BJ (cell line): ENCODE measurements at regions not wholly inside any gene's neighbourhood (a gene's known extent, or its start where the extent isn't known, plus 50 kb on each side); places are given as distances from the start of the nearest gene placed in this dataset.

Experiments
- CTCF ChIA-PET: fragments of 350-600 bp; formaldehyde crosslinking; extraction: SDS; loops from one replicate; lab custom pipeline; 2021; ENCODE audit warnings: antibody characterized with exemption, inconsistent platforms; lab: Yijun Ruan, JAX
- POLR2A ChIA-PET: fragments of 300-600 bp; sonication (Branson Sonifier 250); formaldehyde crosslinking; extraction: SDS; loops from one replicate; lab custom pipeline; 2021; ENCODE audit warnings: antibody characterized with exemption; lab: Charles Lee
- DNase-seq: peaks from one replicate; pipeline ENCODE4 v3.0.0-alpha.2; 2011; ENCODE audit warnings: low read depth
- H3K27me3 ChIP-seq: 2 replicates; pipeline ENCODE4 v1.6.0; 2011; ENCODE audit warnings: low read length; ENCODE audit not compliant: control insufficient read depth, insufficient read depth
- H3K36me3 ChIP-seq: 2 replicates; pipeline ENCODE4 v1.5.1; 2011; ENCODE audit warnings: low read length; ENCODE audit not compliant: control insufficient read depth, insufficient read depth
- H3K4me3 ChIP-seq: 2 replicates; pipeline ENCODE4 v1.5.1; 2011; ENCODE audit warnings: low read depth, mild to moderate bottlenecking, control low read depth, low read length
- TF ChIP-seq, protein P1 (sequence below): IDR thresholded peaks from 2 replicates; pipeline ENCODE4 v1.5.1; 2011; ENCODE audit warnings: low read depth, mild to moderate bottlenecking, control low read depth, inconsistent platforms, low read length, moderate library complexity; ENCODE audit not compliant: insufficient read depth

DNA sequence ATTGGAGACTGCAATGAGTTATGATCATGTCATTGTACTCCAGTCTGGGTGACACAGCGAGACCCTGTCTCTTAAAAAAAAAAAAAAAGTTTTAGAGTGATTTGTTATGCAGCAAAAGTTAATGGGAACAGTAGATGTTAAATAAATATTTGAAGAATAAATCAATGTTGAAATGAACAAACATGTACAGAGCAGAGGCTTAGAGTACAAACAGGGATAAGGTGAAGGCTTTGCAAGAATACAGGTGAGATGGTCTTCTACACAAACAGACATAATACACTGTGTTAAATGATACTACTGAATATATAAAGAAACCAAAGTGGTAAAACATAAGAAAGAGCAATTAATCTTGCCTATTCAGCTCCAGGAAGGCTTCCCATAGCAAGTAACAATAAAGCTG, 265.4 kb downstream of the CNTN3 start:
- Histone ChIP-seq H3K36me3 (peaks cover 2% of the 10 kb centered on the region; the same call in 1 of the 2 replicates), H3K27me3 (no peaks in the 10 kb centered on the region), H3K4me3 (no peak overlapping the region)
- DNase-seq: no peak
- ChIA-PET POLR2A (no interaction called here), CTCF (no interaction called here)
- TF ChIP-seq, protein P1, sequence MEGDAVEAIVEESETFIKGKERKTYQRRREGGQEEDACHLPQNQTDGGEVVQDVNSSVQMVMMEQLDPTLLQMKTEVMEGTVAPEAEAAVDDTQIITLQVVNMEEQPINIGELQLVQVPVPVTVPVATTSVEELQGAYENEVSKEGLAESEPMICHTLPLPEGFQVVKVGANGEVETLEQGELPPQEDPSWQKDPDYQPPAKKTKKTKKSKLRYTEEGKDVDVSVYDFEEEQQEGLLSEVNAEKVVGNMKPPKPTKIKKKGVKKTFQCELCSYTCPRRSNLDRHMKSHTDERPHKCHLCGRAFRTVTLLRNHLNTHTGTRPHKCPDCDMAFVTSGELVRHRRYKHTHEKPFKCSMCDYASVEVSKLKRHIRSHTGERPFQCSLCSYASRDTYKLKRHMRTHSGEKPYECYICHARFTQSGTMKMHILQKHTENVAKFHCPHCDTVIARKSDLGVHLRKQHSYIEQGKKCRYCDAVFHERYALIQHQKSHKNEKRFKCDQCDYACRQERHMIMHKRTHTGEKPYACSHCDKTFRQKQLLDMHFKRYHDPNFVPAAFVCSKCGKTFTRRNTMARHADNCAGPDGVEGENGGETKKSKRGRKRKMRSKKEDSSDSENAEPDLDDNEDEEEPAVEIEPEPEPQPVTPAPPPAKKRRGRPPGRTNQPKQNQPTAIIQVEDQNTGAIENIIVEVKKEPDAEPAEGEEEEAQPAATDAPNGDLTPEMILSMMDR: no peak

DNA sequence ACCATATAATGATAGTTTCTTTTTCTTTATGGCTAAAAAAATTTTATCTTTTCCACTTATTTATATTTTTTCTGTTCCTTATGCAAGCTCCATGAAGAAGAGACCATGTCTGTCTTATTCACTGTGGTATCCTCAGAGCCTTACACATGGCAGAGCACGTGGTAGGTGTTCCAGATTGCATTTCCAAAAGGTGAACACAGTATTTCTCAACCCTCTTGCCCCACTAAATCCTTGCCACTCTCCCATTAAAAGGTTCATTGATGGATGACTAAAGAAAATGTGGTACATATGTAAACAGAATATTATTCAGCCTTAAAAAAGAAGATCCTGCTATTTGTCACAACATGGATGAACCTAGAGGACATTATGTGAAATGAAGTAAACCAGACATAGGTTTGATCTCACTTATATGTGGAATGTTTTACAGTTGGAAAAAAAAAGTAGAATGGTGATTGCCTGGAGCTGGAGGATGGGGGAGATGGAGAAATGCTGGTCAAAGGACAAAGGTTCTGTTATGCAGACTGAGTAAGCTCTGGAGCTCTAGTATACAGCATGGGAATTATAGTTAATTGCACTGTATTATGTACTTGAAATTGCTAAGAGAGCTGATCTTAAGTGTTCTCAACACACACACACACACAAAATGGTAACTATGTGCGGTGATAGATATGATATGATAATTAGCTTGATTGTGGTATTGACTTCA, 266.7 kb downstream of the CNTN3 start:
- TF ChIP-seq, protein P1: no peak
- peaks cover 2% of the 10 kb centered on the region; the same call in 1 of the 2 replicates for H3K36me3 ChIP-seq
- no peak for DNase-seq
- no peak overlapping the region for H3K4me3 ChIP-seq
- H3K27me3 ChIP-seq: no peaks in the 10 kb centered on the region
- CTCF ChIA-PET: interaction anchor here (1.0 kb wide), 1 partner anchor 29 kb away, joined by 3 read pairs; no protein-coding TSS in a partner anchor
- POLR2A ChIA-PET: no interaction called here

DNA sequence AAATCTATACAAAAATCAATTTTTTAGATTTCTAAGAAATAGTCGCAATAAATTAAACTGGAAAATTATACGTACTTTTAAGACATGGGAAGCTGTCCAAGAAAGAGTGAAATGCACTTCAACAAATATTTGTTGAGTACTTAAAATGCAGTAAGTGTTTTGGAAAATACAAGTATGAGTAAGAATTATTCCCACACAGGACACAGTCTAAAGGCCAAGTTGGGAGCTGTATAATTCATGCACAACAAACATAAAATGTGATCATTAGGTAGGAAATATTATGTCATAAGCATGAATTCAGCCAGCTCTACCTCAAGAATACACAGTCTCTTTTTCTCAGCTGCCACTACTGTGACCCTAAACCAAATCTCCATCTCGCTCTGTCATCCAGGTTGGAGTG, 267.6 kb downstream of the CNTN3 start:
- TF ChIP-seq, protein P1: no peak
- Histone ChIP-seq H3K27me3 (no peaks in the 10 kb centered on the region), H3K4me3 (no peak overlapping the region), H3K36me3 (peaks cover 2% of the 10 kb centered on the region; the same call in 1 of the 2 replicates)
- ChIA-PET CTCF (no interaction called here), POLR2A (no interaction called here)
- DNase-seq: no peak

DNA sequence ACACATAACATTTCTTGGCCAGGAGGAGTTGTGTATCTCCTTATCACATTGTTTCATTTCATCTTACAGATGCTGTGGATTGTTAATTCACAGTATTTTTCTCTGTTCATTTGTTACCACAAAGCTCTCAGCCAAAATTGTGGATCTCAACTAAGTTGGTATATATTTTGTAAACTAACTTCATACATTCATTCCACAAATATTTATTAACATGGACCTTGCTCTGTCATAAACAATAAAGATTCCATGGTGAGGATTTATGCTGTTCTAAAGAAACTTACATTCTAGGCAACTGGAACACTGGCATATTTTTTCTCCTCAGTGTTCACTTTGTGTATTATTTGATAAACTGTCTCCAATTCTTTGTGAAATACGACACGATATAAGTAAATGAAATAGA, 268.8 kb downstream of the CNTN3 start:
- TF ChIP-seq, protein P1: no peak
- ChIA-PET CTCF (no interaction called here), POLR2A (no interaction called here)
- Histone ChIP-seq H3K4me3 (no peak overlapping the region), H3K36me3 (peaks cover 2% of the 10 kb centered on the region; the same call in 1 of the 2 replicates), H3K27me3 (no peaks in the 10 kb centered on the region)
- DNase-seq: no peak

DNA sequence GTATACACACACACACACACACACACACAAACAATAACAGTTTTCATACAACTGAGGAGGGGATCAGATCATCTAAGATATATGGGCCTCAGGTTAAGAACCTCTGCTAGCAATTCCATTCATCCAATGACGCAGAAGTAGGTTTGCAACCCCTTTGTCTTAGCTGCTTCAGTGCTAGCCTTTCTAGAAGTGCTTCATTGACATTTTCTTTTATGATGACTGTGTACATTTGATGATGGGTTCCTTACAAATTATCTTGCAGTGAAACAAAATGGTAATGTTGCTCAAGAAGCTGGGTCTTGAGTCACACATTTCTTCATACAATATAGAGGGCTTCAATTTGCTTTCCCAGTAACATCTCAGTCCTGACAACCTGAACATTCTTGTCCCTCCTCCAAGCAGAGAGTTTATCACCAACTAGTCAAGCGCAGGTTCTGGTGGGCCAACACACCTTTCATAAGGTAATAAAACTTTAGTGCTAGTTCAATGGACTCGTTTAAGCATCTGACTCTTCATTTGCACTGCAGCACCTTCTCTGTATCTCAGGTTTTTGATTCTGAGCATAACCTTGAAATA, 269.5 kb downstream of the CNTN3 start:
- Histone ChIP-seq H3K4me3 (no peak overlapping the region), H3K36me3 (peaks cover 2% of the 10 kb centered on the region; the same call in 1 of the 2 replicates), H3K27me3 (no peaks in the 10 kb centered on the region)
- POLR2A ChIA-PET: no interaction called here
- CTCF ChIA-PET: no interaction called here
- no peak for DNase-seq
- TF ChIP-seq, protein P1: no peak
